NB4 (cell line): ENCODE measurements at regions not wholly inside any gene's neighbourhood (a gene's known extent, or its start where the extent isn't known, plus 50 kb on each side); places are given as distances from the start of the nearest gene placed in this dataset.

Experiments
- TF ChIP-seq, protein P1 (sequence below): IDR thresholded peaks from one replicate; pipeline ENCODE4 v1.5.1; 2012; ENCODE audit warnings: low read depth, low read length
- TF ChIP-seq, protein P2 (sequence below): IDR thresholded peaks from 2 replicates; pipeline ENCODE4 v1.6.1; 2011; ENCODE audit warnings: low read depth, low read length

DNA sequence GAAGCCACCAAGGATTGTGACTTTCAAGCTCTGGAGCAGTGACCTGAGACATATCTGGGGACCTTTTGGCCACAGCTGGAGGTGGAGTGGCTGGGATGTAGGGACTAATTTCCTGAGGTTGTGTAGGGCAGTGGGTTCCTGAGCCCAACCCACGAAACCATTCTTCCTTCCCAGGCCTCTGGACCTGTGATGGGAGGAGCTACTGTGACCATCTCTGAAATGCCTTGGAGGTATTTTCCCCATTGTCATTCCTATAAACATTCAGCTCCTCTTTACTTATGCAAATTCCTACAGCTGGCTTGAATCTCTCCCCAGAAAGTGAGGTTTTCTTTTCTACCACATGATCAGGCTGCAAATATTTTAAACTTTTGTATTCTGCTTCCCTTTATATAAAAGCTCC, 172.6 kb downstream of the TUSC1 start:
- TF ChIP-seq, protein P1, sequence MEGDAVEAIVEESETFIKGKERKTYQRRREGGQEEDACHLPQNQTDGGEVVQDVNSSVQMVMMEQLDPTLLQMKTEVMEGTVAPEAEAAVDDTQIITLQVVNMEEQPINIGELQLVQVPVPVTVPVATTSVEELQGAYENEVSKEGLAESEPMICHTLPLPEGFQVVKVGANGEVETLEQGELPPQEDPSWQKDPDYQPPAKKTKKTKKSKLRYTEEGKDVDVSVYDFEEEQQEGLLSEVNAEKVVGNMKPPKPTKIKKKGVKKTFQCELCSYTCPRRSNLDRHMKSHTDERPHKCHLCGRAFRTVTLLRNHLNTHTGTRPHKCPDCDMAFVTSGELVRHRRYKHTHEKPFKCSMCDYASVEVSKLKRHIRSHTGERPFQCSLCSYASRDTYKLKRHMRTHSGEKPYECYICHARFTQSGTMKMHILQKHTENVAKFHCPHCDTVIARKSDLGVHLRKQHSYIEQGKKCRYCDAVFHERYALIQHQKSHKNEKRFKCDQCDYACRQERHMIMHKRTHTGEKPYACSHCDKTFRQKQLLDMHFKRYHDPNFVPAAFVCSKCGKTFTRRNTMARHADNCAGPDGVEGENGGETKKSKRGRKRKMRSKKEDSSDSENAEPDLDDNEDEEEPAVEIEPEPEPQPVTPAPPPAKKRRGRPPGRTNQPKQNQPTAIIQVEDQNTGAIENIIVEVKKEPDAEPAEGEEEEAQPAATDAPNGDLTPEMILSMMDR: no peak
- TF ChIP-seq, protein P2, sequence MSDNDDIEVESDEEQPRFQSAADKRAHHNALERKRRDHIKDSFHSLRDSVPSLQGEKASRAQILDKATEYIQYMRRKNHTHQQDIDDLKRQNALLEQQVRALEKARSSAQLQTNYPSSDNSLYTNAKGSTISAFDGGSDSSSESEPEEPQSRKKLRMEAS: no peak
